Upper lobe of left lung (tissue), 6 donors: ENCODE measurements at regions not wholly inside any gene's neighbourhood (a gene's known extent, or its start where the extent isn't known, plus 50 kb on each side); places are given as distances from the start of the nearest gene placed in this dataset.

Experiments used
- ATAC-seq, 2 donors: fragments of 200-7000 bp; cut with Tn5 transposase; one replicate each; pipeline ENCODE4 v1.9.1; 2022; ENCODE audit warnings: mild to moderate bottlenecking in 2 of 2, moderate library complexity in 2 of 2; ENCODE audit not compliant: low FRiP score in 2 of 2
- DNase-seq, 2 donors: peaks; one replicate each; pipeline ENCODE4 v3.0.0-alpha.2; 2019 to 2020
- H3K27ac ChIP-seq, 4 donors: fragments of 200-600 bp; sonication (generic); one replicate each; pipeline ENCODE4 v1.5.1; 2016 to 2019
- H3K27me3 ChIP-seq, 4 donors: fragments of 200-600 bp; sonication (generic); one replicate each; pipeline ENCODE4 v1.5.1; 2017 to 2019
- H3K36me3 ChIP-seq, 4 donors: fragments of 200-600 bp; sonication (generic); one replicate each; pipeline ENCODE4 v1.5.1; 2016 to 2019
- H3K4me1 ChIP-seq, 4 donors: fragments of 200-600 bp; sonication (generic); one replicate each; pipeline ENCODE4 v1.5.1; 2018 to 2019
- H3K4me3 ChIP-seq, 4 donors: fragments of 200-600 bp; sonication (generic); one replicate each; pipeline ENCODE4 v1.5.1; 2017 to 2019; ENCODE audit warnings: mild to moderate bottlenecking in 2 of 4, moderate library complexity in 1 of 4
- H3K9me3 ChIP-seq, 4 donors: fragments of 200-600 bp; sonication (generic); one replicate each; pipeline ENCODE4 v1.5.1; 2018 to 2019
- EP300 ChIP-seq, 4 donors: sonication (generic); formaldehyde crosslinking; IDR thresholded peaks; one replicate each; pipeline ENCODE4 v1.5.1; 2017; ENCODE audit warnings: antibody characterized with exemption in 4 of 4, control low read depth in 2 of 4
- POLR2A ChIP-seq, 4 donors: fragments of 450-650 bp; IDR thresholded peaks; one replicate each; pipeline ENCODE4 v1.5.1; 2016 to 2017; ENCODE audit warnings: antibody characterized with exemption in 4 of 4, mild to moderate bottlenecking in 2 of 4
- POLR2AphosphoS5 ChIP-seq, 2 donors: sonication (generic); formaldehyde crosslinking; IDR thresholded peaks; one replicate each; pipeline ENCODE4 v1.5.1; 2017; ENCODE audit warnings: antibody characterized with exemption in 2 of 2
- WGBS, 2 donors: methylation state at CpG; one replicate each; pipeline ENCODE4 v1.1.5; 2017 to 2018; 5-methylcytosine and 5-hydroxymethylcytosine counted together
- TF ChIP-seq, protein P1 (sequence below), 6 experiments: fragments of 450-650 bp in 4 of 6; fragments of 200-600 bp in 2 of 6; sonication (generic) in 2 of 6; IDR thresholded peaks; one replicate each; pipeline ENCODE4 v1.5.1; 2016 to 2019; ENCODE audit warnings: antibody characterized with exemption in 6 of 6
- donor health status: DM: no; HTN: no; CAD: no; lungs with moderate emphysema.
- donor health status: DM: no; HTN: yes; CAD: no; lungs with severe emphysema.

GRCh38 chr18:73136134-73136533, 268.3 kb upstream of the NETO1 start:
- no peak overlapping the region for H3K4me3 ChIP-seq
- no peaks in the 10 kb centered on the region for H3K9me3 ChIP-seq
- 51 to 65% methylated on average over 2 of the region's 2 CpGs for whole genome bisulfite sequencing, 2 donors
- no peaks in the 10 kb centered on the region for H3K27me3 ChIP-seq
- DNase-seq (no peak), ATAC-seq (no peak)
- H3K27ac ChIP-seq = no peak overlapping the region
- H3K4me1 ChIP-seq = no peaks in the 10 kb centered on the region
- TF ChIP-seq POLR2A (IDR thresholded peaks at IDR 0.05) = no peak
- TF ChIP-seq, protein P1, sequence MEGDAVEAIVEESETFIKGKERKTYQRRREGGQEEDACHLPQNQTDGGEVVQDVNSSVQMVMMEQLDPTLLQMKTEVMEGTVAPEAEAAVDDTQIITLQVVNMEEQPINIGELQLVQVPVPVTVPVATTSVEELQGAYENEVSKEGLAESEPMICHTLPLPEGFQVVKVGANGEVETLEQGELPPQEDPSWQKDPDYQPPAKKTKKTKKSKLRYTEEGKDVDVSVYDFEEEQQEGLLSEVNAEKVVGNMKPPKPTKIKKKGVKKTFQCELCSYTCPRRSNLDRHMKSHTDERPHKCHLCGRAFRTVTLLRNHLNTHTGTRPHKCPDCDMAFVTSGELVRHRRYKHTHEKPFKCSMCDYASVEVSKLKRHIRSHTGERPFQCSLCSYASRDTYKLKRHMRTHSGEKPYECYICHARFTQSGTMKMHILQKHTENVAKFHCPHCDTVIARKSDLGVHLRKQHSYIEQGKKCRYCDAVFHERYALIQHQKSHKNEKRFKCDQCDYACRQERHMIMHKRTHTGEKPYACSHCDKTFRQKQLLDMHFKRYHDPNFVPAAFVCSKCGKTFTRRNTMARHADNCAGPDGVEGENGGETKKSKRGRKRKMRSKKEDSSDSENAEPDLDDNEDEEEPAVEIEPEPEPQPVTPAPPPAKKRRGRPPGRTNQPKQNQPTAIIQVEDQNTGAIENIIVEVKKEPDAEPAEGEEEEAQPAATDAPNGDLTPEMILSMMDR (IDR thresholded peaks at IDR 0.05) = no peak
- TF ChIP-seq POLR2AphosphoS5 (IDR thresholded peaks at IDR 0.05) = no peak
- no peak for TF ChIP-seq EP300 (IDR thresholded peaks at IDR 0.05)
- no peaks in the 10 kb centered on the region for H3K36me3 ChIP-seq

GRCh38 chr18:73124175-73124574, 256.4 kb upstream of the NETO1 start:
- H3K27ac ChIP-seq = no peak overlapping the region
- no peak overlapping the region for H3K4me3 ChIP-seq
- no peaks in the 10 kb centered on the region for H3K9me3 ChIP-seq
- DNase-seq (no peak), ATAC-seq (no peak)
- WGBS, 2 donors = 81 to 85% methylated on average over 2 of the region's 2 CpGs
- no peak for TF ChIP-seq POLR2A (IDR thresholded peaks at IDR 0.05)
- no peak for TF ChIP-seq POLR2AphosphoS5 (IDR thresholded peaks at IDR 0.05)
- TF ChIP-seq EP300 (IDR thresholded peaks at IDR 0.05) = no peak
- TF ChIP-seq, protein P1 (IDR thresholded peaks at IDR 0.05) = no peak
- no peaks in the 10 kb centered on the region for H3K27me3 ChIP-seq
- H3K36me3 ChIP-seq = no peaks in the 10 kb centered on the region
- H3K4me1 ChIP-seq = no peaks in the 10 kb centered on the region

- WGBS, 2 donors = 91 to 94% methylated on average over 1 of the region's 1 CpG
- H3K9me3 ChIP-seq = no peaks in the 10 kb centered on the region
- H3K36me3 ChIP-seq = no peaks in the 10 kb centered on the region
- H3K4me1 ChIP-seq = no peaks in the 10 kb centered on the region
- ATAC-seq = no peak
- no peak overlapping the region for H3K27ac ChIP-seq
- no peaks in the 10 kb centered on the region for H3K27me3 ChIP-seq
- H3K4me3 ChIP-seq = no peak overlapping the region
- no peak for DNase-seq
- TF ChIP-seq, protein P1 (IDR thresholded peaks at IDR 0.05) = no peak
- TF ChIP-seq POLR2A (IDR thresholded peaks at IDR 0.05) = no peak
These were observed 253.4 kb upstream of the NETO1 start for GRCh38 chr18:73121207-73121606.

DNA sequence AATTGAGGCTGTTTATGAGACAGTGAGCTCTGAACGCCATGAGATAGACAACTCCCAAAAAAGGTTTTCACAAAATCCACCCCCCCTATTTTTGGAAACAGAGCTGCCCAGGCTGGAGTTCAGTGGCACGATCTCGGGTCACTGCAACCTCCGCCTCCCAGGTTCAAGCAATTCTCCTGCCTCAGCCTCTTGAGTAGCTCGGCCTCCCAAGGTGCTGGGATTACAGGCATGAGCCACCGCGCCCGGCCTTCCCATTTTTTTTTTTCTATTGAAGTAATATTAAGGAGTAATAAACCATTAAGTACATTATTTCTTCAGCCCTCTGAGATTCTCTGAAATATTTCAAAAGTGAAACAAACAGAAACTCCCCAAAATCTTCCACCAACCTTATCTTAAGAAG, 252.8 kb upstream of the NETO1 start:
- no peaks in the 10 kb centered on the region for H3K9me3 ChIP-seq
- WGBS, 2 donors = 85 to 87% methylated on average over 8 of the region's 8 CpGs
- no peaks in the 10 kb centered on the region for H3K36me3 ChIP-seq
- DNase-seq = no peak
- ATAC-seq = no peak
- H3K27ac ChIP-seq = no peak overlapping the region
- no peaks in the 10 kb centered on the region for H3K4me1 ChIP-seq
- no peak overlapping the region for H3K4me3 ChIP-seq
- TF ChIP-seq, protein P1 (IDR thresholded peaks at IDR 0.05) = no peak
- TF ChIP-seq EP300 (IDR thresholded peaks at IDR 0.05) (no peak), POLR2AphosphoS5 (IDR thresholded peaks at IDR 0.05) (no peak), POLR2A (IDR thresholded peaks at IDR 0.05) (no peak)
- no peaks in the 10 kb centered on the region for H3K27me3 ChIP-seq

DNA sequence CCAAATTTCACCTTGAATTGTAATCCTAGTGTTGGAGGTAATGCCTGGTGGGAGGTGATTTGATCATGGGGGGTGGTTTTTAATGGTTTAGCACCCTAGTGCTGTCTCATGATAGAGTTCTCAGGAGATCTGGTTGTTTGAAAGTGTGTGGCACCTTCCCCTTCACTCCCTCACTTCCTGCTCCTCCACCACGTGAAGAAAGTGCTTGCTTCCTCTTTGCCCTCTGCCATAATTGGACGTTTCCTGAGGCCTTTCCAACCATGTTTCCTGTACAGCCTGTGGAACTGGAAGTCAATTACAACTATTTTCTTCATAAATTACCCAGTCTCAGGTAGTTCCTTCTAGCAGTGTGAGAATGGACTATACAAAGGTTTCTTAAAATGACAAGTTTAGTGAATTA, 251.8 kb upstream of the NETO1 start:
- no peak overlapping the region for H3K4me3 ChIP-seq
- TF ChIP-seq, protein P1 (IDR thresholded peaks at IDR 0.05) = no peak
- TF ChIP-seq POLR2A (IDR thresholded peaks at IDR 0.05) = no peak
- TF ChIP-seq EP300 (IDR thresholded peaks at IDR 0.05) = no peak
- H3K36me3 ChIP-seq = no peaks in the 10 kb centered on the region
- H3K27me3 ChIP-seq = no peaks in the 10 kb centered on the region
- H3K9me3 ChIP-seq = no peaks in the 10 kb centered on the region
- no peak for ATAC-seq
- WGBS, 2 donors = 14% methylated on average over 2 of the region's 2 CpGs
- no peak overlapping the region for H3K27ac ChIP-seq
- H3K4me1 ChIP-seq = no peaks in the 10 kb centered on the region
- DNase-seq = no peak
